GM08714 (cell line): ENCODE measurements at regions not wholly inside any gene's neighbourhood (a gene's known extent, or its start where the extent isn't known, plus 50 kb on each side); places are given as distances from the start of the nearest gene placed in this dataset.

Source experiments
- H3K4me3 ChIP-seq: fragments of 200-500 bp; sonication (Bioruptor generic); 2 replicates; pipeline ENCODE4 v1.5.1; 2014; ENCODE audit warnings: mild to moderate bottlenecking, low read length, inconsistent platforms
- ZNF274 ChIP-seq: IDR thresholded peaks from 2 replicates; pipeline ENCODE4 v1.6.1; 2012; ENCODE audit warnings: mild to moderate bottlenecking, low read depth, low read length

DNA sequence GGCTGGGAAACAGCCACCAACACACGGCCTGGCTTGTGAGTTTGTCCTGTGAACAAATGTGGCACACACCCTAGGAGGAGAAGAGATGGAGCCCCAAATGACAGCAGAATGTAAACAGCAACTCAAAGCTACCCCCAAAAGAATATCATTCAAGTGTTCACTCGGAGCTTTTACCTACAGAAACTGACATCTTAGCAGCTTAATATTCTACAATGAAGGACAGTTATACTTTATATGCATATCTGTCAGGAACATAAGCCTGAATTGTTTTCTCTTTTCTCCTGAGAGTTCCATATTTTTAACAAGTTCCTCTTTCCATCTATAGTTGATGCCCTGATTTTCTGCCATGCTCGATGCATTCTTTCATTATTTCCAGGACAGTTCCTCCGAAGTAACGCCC lies 566.0 kb upstream of the MAP3K7 start:
- H3K4me3 ChIP-seq: no peak overlapping the region
- no peak for TF ChIP-seq ZNF274

DNA sequence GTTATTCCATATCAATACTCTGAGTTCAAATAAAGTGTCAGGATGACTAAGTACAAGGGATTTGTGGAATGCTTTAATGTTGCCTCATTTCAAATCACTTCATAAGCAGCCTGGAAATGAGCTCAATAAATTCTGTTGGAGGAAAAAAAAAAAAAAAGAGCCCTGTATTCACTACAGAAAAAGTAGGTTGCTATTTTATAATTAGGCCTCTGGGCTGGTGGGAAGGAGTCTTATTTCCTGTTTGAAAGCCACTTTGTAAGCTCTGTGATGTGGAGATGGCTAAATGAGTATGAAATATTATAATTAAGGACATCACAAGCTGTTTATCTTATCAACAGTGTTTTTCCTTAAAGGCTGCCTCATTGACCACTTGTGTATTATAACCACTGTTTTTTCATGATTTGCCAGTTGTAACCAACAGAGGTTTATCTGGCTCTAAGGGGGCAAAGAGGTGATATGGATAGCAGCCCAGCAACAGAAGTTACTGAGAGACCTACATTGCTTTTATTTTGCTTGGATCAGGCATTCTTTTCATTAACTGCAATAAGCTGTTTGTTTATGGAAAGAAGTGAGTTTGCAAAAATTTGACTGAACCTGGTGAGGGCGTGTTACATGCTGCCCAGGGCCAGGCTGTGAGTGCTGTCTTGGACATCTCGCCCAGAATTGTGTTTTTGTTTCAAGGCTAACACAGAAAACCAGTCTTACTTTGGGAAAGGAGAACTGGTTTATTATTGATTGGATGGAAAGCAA lies 563.3 kb upstream of the MAP3K7 start:
- no peak for TF ChIP-seq ZNF274
- no peak overlapping the region for H3K4me3 ChIP-seq

DNA sequence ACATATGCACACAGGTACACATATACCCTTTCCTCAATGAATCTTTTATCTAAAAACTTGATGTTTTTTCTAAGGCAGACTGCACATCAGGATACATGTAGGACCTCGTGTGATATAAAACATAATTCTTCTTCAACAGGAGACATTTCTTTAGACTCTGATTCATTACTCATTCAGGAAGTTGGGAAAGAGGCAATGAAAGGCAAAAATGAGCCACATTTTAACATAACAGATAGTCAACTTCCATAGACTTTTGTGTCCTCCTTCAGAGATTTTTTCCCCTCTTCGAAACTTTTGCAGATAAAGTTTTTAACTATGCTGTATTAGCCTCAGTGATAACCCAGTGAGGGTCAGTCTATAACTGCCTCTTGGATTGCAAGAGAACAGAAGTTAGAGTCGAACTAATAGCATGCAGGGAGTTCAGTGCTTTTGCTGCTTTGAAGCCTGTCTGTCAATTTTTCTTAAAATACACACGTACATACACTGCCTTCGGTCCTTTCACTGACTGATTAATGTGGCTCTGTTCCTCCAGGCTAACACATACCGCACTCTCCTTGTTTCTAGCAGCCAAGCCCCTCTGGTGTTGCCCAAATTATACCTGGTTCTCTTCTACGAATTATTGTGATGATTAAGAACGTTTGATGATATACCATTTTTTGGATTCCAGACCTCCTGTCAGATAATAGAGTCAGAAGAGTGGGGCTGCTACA lies 562.5 kb upstream of the MAP3K7 start:
- no peak for TF ChIP-seq ZNF274
- H3K4me3 ChIP-seq: no peak overlapping the region

DNA sequence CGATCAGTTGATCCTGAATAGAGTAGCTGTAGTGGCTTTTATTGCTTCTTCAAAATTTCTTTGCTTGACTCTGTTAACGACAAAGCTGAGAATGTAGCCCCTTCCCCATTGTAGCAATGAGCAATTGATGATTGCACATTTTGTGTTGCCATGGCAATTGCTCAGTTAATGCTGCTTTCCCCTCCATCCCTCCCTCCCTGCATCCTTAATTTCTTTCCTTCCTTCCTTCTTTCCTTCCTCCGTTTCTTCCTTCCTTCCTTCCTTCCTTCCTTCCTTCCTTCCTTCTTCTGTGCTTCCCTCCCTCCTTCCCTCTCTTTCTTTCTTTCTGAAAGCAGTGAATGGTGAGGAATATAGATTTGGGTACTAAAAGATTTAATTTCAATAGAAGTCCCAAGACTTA lies 557.3 kb upstream of the MAP3K7 start:
- no peak for TF ChIP-seq ZNF274
- no peak overlapping the region for H3K4me3 ChIP-seq

GRCh38 chr6:91142154-91142553 lies 555.3 kb upstream of the MAP3K7 start:
- TF ChIP-seq ZNF274: no peak
- no peak overlapping the region for H3K4me3 ChIP-seq

DNA sequence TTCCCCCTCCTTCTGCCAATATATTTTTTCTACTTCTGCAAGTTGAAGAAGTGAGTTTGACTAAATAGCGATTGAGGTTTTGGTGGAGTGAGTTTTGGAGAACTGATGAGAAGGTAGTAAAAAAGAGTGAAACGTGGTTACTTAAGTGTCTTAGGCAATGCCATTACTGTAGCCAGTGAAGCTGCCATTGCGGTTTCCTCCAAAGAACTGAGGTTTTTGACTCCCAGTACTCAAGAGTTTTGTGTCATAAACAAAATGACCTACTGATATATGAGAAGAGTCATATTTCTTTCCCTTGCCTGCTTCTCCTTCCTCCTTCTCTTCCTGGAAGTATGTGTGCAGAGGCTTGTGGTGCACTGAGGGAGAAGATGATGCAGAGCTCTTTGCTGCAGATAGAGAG lies 554.5 kb upstream of the MAP3K7 start:
- no peak overlapping the region for H3K4me3 ChIP-seq
- TF ChIP-seq ZNF274: no peak

- TF ChIP-seq ZNF274: no peak
- no peak overlapping the region for H3K4me3 ChIP-seq
Measured at GRCh38 chr6:91140449-91140848, 553.6 kb upstream of the MAP3K7 start.

DNA sequence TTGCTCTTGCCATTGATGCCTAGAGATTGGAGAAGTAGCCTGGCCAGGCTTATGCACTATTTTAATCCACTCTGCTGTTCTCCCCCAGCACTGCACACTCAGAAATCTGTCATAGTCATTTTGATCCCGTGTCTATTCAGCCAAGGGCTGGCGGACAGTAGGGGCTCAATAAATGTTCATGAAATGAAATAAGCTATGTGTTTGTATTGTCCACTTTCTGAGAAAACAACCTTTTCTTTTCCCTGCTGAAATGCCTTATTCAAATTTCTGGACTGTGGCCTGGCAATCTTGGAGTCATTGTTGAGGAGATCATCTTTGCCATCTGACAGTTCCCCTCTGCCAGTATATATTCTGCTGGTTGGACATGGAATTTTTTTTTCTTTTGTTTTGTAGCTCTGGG lies 550.4 kb upstream of the MAP3K7 start:
- no peak overlapping the region for H3K4me3 ChIP-seq
- no peak for TF ChIP-seq ZNF274

GRCh38 chr6:91135406-91136103 lies 548.7 kb upstream of the MAP3K7 start:
- no peak for TF ChIP-seq ZNF274
- no peak overlapping the region for H3K4me3 ChIP-seq

DNA sequence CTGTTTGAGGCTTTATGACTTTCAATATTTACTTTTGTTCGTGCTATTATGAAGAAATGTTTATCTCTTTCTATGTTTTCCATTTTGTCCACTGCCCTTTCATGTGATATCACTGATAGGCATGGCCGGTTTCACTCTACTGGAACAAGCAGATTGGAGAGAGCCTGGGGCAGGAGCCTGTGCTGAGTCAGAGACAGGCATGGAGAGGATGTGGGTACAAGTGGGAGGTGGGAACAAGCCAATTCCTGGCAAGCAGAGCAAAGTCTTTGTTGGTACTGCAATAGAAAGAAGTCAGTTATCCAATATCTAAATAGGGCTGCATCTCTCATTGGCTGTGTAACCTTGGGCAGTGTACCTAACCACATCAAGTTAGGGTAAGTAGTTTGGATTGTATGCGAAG lies 545.6 kb upstream of the MAP3K7 start:
- no peak overlapping the region for H3K4me3 ChIP-seq
- no peak for TF ChIP-seq ZNF274

DNA sequence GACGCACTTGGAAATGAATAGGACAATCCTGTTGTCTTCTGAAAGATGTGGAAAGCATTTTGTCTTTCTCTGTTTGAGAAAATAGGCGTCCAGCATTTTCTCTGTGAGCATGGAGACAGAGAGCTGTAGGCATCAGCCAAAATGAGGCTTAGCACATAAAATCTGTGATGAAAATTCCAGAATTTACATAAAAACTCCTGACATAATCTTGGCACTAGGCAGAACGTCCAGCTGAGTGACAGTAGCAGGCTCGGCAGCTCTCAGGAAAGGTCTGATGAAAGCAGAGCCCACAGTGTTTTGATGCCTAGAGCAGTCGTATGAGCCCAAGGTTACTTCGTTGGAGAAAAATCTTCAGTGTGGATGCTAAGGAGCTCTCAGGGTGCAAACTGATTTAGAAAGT lies 543.3 kb upstream of the MAP3K7 start:
- TF ChIP-seq ZNF274: no peak
- H3K4me3 ChIP-seq: no peak overlapping the region

DNA sequence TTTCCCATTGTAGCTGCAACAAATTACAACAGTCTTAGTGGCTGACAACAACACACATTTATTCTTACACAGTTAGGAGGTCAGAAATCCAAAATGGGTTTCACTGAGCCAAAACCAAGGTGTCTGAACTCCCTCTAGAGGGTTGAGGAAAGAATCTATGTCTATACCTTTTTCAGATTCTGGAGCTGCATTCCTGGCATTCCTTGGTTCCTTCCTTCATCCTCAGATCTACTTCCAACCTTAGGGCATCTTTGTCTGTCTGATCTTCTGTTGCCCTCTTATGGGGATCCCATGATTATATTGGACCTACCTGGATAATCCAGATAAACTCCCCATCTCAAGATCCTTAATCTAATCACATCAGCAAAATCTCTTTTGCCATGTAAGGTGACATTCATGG lies 540.9 kb upstream of the MAP3K7 start:
- no peak overlapping the region for H3K4me3 ChIP-seq
- no peak for TF ChIP-seq ZNF274

- no peak for TF ChIP-seq ZNF274
- H3K4me3 ChIP-seq: no peak overlapping the region
Measured at GRCh38 chr6:91126876-91127275, 540.0 kb upstream of the MAP3K7 start.

DNA sequence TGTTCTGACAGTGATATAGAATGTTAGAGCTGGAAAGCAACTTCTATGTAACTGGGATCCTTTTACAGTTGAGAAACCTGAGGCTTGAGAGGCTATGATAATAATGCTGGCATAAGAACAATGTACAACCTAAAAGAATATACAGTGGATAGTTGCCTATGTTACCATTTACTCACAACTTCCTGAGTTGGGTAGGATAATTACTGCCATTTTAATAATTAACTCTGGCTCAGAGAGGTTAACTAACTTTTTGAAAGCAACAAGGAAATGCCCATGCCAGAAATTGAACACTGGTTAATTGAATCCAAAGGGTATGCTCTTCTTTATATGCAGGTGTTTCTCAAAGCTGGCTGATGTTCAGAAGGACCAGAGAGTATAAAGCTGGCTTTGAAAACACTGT lies 530.7 kb upstream of the MAP3K7 start:
- H3K4me3 ChIP-seq: no peak overlapping the region
- TF ChIP-seq ZNF274: no peak
